Choroid plexus epithelial cell (primary cell): ENCODE measurements at regions not wholly inside any gene's neighbourhood (a gene's known extent, or its start where the extent isn't known, plus 50 kb on each side); places are given as distances from the start of the nearest gene placed in this dataset.

Source experiments
- DNase-seq: peaks from one replicate; pipeline ENCODE4 v3.0.0-alpha.2; 2010; ENCODE audit warnings: low read depth
- H3K4me3 ChIP-seq: 2 replicates; pipeline ENCODE4 v1.5.1; 2011; ENCODE audit warnings: low read depth, mild to moderate bottlenecking, control low read depth, low read length, moderate library complexity
- CTCF ChIP-seq: conservative IDR thresholded peaks from 2 replicates; pipeline ENCODE4 v1.5.1; 2011; ENCODE audit warnings: low read depth, mild to moderate bottlenecking, control low read depth, inconsistent platforms, low read length, moderate library complexity

GRCh38 chr1:232690285-232690935, 60.5 kb upstream of the SIPA1L2 start:
- DNase-seq, result no peak
- H3K4me3 ChIP-seq, result no peak overlapping the region
- TF ChIP-seq CTCF, result no peak

GRCh38 chr1:232694475-232694874, 64.5 kb upstream of the SIPA1L2 start:
- TF ChIP-seq CTCF, result no peak
- H3K4me3 ChIP-seq, result no peak overlapping the region
- DNase-seq, result no peak

- no peak for TF ChIP-seq CTCF
- no peak overlapping the region for H3K4me3 ChIP-seq
- DNase-seq, result no peak
Measured at GRCh38 chr1:232695621-232696385, 65.9 kb upstream of the SIPA1L2 start.

GRCh38 chr1:232696466-232696865, 66.5 kb upstream of the SIPA1L2 start:
- DNase-seq, result no peak
- TF ChIP-seq CTCF, result no peak
- no peak overlapping the region for H3K4me3 ChIP-seq

- no peak overlapping the region for H3K4me3 ChIP-seq
- no peak for DNase-seq
- TF ChIP-seq CTCF, result no peak
Measured at GRCh38 chr1:232697187-232697822, 67.4 kb upstream of the SIPA1L2 start.

- DNase-seq, result no peak
- H3K4me3 ChIP-seq, result no peak overlapping the region
- no peak for TF ChIP-seq CTCF
Measured at GRCh38 chr1:232699814-232700213, 69.9 kb upstream of the SIPA1L2 start.

GRCh38 chr1:232702911-232703310, 73.0 kb upstream of the SIPA1L2 start:
- no peak overlapping the region for H3K4me3 ChIP-seq
- no peak for TF ChIP-seq CTCF
- no peak for DNase-seq
